GM19351 (cell line): ENCODE measurements at regions not wholly inside any gene's neighbourhood (a gene's known extent, or its start where the extent isn't known, plus 50 kb on each side); places are given as distances from the start of the nearest gene placed in this dataset.
"Not testable (repeated sequence)": the region's sequence is repeated elsewhere in the genome, so short reads cannot be mapped to it uniquely, and the experiment has no call there.

Experiments used
- ATAC-seq: cut with Tn5 transposase; IDR thresholded peaks from one replicate; pipeline ENCODE4 v1.9.1; 2021; ENCODE audit warnings: mild to moderate bottlenecking, moderate library complexity; ENCODE audit not compliant: unreplicated experiment

GRCh38 chr13:22848539-22849052, 332.2 kb upstream of the SGCG start:
- no peak for ATAC-seq

- no peak for ATAC-seq
Measured at GRCh38 chr13:22855926-22856325, 324.9 kb upstream of the SGCG start.

- not testable (repeated sequence) for ATAC-seq
Measured at GRCh38 chr13:22858980-22859379, 321.8 kb upstream of the SGCG start.

GRCh38 chr13:22859411-22859810, 321.4 kb upstream of the SGCG start:
- not testable (repeated sequence) for ATAC-seq

GRCh38 chr13:22861958-22862466, 318.8 kb upstream of the SGCG start:
- no peak for ATAC-seq

- no peak for ATAC-seq
Measured at GRCh38 chr13:22862478-22862877, 318.3 kb upstream of the SGCG start.

- no peak for ATAC-seq
Measured at GRCh38 chr13:22866221-22866620, 314.6 kb upstream of the SGCG start.

- no peak for ATAC-seq
Measured at GRCh38 chr13:22871231-22871630, 309.5 kb upstream of the SGCG start.

GRCh38 chr13:22874839-22875238, 305.9 kb upstream of the SGCG start:
- ATAC-seq, result no peak

- ATAC-seq, result no peak
Measured at GRCh38 chr13:22877421-22877820, 303.4 kb upstream of the SGCG start.

GRCh38 chr13:22880741-22881720, 299.7 kb upstream of the SGCG start:
- no peak for ATAC-seq

GRCh38 chr13:22881721-22882608, 298.8 kb upstream of the SGCG start:
- ATAC-seq, result not testable (repeated sequence)

GRCh38 chr13:22883262-22883840, 297.4 kb upstream of the SGCG start:
- ATAC-seq, result no peak

- ATAC-seq, result no peak
Measured at GRCh38 chr13:22883956-22884355, 296.8 kb upstream of the SGCG start.

- ATAC-seq, result not testable (repeated sequence)
Measured at GRCh38 chr13:22886061-22886460, 294.7 kb upstream of the SGCG start.

- not testable (repeated sequence) for ATAC-seq
Measured at GRCh38 chr13:22889376-22889775, 291.4 kb upstream of the SGCG start.

GRCh38 chr13:22893204-22893603, 287.6 kb upstream of the SGCG start:
- no peak for ATAC-seq

- ATAC-seq, result no peak
Measured at GRCh38 chr13:22893777-22894176, 287.0 kb upstream of the SGCG start.

GRCh38 chr13:22897571-22898314, 283.0 kb upstream of the SGCG start:
- no peak for ATAC-seq

GRCh38 chr13:22900416-22900951, 280.3 kb upstream of the SGCG start:
- not testable (repeated sequence) for ATAC-seq
